Erythroblast (primary cell): ENCODE measurements at regions not wholly inside any gene's neighbourhood (a gene's known extent, or its start where the extent isn't known, plus 50 kb on each side); places are given as distances from the start of the nearest gene placed in this dataset.
"Not testable (repeated sequence)": the region's sequence is repeated elsewhere in the genome, so short reads cannot be mapped to it uniquely, and the experiment has no call there.

Experiments
- DNase-seq, 2 experiments: peaks; one replicate each; lab custom pipeline; 2025; lab: John Stamatoyannopoulos, UW
- GATA1 ChIP-seq: IDR thresholded peaks from 2 replicates; pipeline ENCODE4 v1.6.1; 2011; ENCODE audit warnings: low read depth, mild to moderate bottlenecking, control low read depth, low read length, moderate library complexity
- POLR2A ChIP-seq: IDR thresholded peaks from 2 replicates; pipeline ENCODE4 v1.6.1; 2011; ENCODE audit warnings: mild to moderate bottlenecking, low read length

- no peak for DNase-seq
- no peak for TF ChIP-seq GATA1
- no peak for TF ChIP-seq POLR2A
Measured at GRCh38 chr2:239797316-239797715, 227.8 kb downstream of the NDUFA10 start.

DNA sequence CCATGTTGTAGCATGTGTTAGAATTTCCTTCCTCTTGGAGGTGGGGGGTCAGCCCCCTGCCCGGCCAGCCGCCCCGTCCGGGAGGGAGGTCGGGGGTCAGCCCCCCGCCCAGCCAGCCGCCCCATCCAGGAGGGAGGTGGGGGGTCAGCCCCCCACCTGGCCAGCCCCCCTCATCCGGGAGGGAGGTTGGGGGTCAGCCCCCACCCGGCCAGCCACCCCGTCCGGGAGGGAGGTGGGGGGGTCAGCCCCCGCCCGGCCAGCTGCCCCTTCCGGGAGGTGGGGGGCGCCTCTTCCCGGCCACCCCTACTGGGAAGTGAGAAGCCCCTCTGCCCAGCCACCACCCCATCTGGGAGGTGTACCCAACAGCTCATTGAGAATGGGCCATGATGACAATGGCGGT lies 229.4 kb downstream of the NDUFA10 start:
- DNase-seq, result not testable (repeated sequence)

GRCh38 chr2:239793836-239794235 lies 231.3 kb downstream of the NDUFA10 start:
- TF ChIP-seq GATA1, result no peak
- no peak for TF ChIP-seq POLR2A
- no peak for DNase-seq

- no peak for DNase-seq
- TF ChIP-seq GATA1 (no peak), POLR2A (no peak)
Measured at GRCh38 chr2:239793086-239793485, 232.1 kb downstream of the NDUFA10 start.

DNA sequence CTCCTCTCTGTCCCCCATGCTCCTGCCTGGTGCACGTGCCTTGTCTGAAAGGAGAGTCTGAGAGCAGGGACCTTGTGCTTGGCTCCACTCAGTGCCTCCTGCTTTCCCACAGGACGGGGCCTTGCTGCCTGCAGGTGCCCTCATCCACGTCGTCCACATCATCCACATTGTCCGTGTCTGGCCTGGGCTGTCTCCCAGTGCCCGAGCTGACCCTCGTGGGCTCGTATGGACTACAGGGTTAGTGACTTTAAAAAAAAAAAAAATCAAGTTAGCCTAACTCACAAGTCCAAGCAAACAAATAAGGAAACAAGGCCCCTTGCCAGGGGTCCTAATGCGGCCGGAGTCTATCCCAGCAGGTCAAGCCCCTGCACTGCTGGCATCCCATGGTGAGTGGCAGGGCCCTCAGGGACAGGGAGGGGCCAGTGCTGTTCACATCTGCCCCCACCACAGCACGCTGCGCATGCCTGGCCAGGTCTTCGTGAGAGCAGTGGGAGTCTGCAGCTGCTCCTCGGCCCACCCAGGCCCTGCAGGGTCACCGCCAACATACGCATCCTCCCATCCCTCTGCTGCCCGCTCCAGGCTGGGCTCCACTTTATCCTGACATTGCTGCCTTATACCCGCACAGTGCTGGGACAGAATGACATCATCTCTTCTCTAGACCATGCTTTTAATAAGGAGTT lies 232.6 kb downstream of the NDUFA10 start:
- TF ChIP-seq GATA1 (no peak), POLR2A (no peak)
- DNase-seq, result no peak

DNA sequence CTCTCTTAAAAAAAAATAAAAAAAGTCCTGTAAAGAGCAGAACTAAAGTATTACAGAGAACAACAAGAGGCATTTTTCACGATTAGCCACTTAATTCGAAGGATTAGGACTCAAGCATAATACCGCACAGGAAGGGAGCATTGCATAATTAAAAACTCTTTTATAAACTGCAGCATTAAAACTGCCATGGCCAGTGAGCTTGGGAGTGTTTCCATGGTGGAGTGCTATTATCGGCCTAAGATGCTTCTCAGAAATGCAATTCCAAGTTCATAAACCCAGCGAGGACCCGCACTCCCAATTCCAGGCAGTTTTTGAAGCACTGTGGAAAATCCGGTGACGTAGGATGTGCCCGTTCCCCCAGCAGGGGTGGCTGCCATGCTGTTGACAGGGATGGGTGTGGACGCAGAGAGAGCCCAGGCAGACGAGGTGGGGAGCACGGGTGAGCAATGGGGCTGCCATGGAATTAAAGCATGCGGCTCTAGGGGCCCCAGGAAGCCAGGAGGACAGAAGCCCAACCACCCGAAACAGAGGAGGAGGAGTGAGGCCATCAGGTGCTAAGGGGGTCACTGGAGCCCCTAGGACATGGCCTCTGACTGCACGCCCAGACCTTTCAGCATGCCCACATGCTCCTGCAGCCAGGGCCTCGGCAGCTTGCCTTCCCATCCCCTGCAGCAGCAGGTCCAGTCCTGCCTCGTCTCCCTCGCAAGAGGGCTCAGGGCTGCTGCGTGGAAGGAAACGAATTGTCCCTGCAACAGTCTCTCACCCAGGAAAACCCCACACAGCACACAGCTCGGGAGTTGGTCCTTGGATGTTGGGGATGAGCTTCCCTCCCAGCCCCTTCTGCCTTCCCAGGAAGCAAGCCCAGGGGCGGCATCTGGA lies 233.4 kb downstream of the NDUFA10 start:
- no peak for DNase-seq

DNA sequence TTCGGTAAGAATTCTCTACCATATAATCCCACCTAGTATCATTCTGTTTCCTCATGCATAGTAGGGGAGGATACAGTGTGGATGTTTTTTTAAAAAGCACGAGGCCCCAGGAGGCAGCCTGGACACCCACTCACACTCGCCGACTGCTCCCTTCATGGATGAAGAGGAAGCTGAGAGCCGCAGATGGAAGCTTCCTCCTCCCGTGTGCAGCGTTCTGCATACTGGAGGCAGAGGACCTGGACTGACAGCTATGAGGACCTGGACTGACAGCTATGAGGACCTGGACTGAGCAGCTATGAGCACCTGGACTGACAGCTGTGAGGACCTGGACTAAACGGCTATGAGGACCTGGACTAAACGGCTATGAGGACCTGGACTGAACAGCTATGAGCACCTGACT lies 234.4 kb downstream of the NDUFA10 start:
- no peak for DNase-seq
- TF ChIP-seq GATA1, result no peak

More for the DNA sequence above, 233.4 kb downstream of the NDUFA10 start:
- TF ChIP-seq GATA1, result no peak
- no peak for TF ChIP-seq POLR2A

DNA sequence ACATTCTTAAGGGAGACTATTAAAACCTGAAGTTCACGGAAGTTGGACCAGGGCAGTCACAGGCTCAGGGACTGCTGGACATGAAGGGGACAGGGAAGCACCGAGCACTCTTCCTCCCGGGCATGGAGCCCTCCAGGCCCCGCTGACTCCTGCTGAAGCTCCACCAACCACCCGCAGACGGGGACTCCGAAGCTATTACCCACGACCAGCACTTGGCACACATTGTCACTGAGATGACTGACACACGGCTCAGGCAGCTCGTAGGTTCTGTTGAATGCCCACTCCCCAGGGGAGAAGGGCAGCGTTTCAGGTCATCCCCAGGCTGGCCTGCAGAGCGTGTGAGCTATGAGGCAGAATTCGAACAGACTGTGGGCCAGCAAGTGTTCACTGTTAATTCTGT lies 234.8 kb downstream of the NDUFA10 start:
- DNase-seq, result no peak
- TF ChIP-seq GATA1 (no peak), POLR2A (no peak)

GRCh38 chr2:239789711-239790110 lies 235.4 kb downstream of the NDUFA10 start:
- no peak for TF ChIP-seq POLR2A
- TF ChIP-seq GATA1, result no peak
- no peak for DNase-seq

- no peak for TF ChIP-seq POLR2A
- TF ChIP-seq GATA1, result no peak
- DNase-seq, result no peak
Measured at GRCh38 chr2:239788576-239789098, 236.5 kb downstream of the NDUFA10 start.

DNA sequence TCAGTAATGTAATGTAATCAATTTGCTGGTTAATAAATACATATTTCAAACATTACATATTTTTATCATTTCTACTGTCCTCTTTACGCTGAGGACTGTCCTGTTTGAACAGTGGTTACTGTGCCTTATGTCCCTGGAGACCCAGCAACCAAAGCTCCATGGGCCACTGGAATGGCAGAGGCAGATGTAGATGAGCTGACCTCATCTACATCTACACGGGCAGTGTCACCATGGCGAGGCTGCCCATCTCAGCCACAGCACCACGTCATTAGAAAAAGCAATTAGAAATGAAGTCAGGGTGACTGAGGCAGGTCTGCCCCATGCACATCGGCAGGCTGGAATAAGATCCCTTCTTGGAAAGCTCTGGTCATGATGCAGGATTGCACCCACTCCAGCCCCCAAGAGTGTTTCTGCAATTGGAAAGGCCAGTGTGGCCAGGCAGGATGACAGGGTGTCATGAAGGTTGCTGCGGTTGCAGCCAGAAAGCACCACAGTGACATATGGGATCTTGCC lies 237.5 kb downstream of the NDUFA10 start:
- DNase-seq, result no peak
- no peak for TF ChIP-seq GATA1
- no peak for TF ChIP-seq POLR2A

GRCh38 chr2:239786791-239787190 lies 238.4 kb downstream of the NDUFA10 start:
- no peak for DNase-seq
- TF ChIP-seq GATA1 (no peak), POLR2A (no peak)

DNA sequence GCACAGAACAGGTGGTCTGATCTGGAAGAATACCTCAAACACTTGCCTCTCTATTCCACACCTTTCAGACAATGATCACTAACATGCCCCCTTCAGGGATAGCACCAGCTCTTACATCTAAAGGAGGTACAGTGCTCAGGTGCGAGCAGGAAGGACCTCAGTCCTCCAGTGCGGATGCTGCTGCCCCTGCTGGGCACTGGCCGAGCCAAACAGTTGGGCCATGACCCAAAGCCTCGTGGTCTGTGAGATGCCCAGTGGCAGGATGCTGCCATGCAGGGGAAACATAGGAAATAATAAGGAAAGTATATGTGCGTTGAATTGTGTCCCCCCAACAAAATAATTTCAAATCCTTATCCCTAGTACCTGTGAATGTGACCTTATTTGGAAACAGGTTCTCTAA lies 243.7 kb downstream of the NDUFA10 start:
- TF ChIP-seq GATA1 (no peak), POLR2A (no peak)
- no peak for DNase-seq
